ENCODE measurements at regions not wholly inside any gene's neighbourhood (a gene's known extent, or its start where the extent isn't known, plus 50 kb on each side); places are given as distances from the start of the nearest gene placed in this dataset.
A peak's percentile ranks its signal among the peaks of the same experiment; 100 is the strongest.

DNA sequence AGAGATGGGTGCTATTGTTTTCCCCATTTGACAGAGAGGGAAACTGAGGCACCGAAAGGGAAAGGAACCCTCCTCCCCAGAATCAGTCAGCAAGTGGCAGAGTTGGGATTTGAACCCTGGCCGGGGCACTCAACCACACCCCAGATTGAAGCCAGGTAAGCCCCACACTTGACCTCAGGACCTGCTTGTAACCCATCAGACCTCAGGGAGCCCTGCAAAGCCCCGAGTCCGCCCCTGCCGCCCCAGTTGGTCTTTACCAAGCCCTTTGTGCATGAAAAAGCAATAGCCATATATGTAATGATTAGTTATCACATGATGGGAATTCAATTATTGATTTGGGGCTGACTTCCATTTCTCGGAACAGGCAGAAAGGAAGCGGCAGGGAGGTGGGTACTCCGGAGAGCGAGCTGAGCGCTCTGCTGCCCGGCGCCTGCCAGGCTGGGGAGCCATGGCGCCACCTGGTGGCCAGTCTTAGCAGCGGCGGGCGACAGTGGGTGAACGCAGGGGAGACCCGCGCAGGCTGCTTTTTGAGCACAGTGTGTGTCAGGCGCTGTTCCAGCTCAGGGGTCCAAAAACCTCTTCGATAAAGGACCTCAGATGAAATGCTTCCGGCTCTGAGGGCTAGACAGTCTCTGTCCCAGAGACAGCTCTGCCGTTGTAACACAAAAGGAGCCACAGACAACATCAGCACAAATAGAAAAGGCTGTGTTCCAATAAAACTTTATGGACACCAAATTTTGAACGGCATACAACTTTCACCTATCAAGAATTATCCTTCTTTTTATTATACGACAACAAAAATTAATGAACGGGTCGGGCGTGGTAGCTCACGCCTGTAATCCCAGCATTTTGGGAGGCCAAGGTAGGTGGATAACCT lies 82.9 kb upstream of the CACNA1A start:
- no peaks in the 10 kb centered on the region for H3K4me1 Mint-ChIP-seq (ENCODE audit: low read depth)
- no peak overlapping the region for H3K4me3 Mint-ChIP-seq
- H3K9me3 Mint-ChIP-seq: no peaks in the 10 kb centered on the region
- peak; percentile 32 for DNase-seq
- no peaks in the 10 kb centered on the region for H3K36me3 Mint-ChIP-seq (ENCODE audit: low read depth)
- H3K27me3 Mint-ChIP-seq (ENCODE audit: insufficient read depth): peaks cover 15% of the 10 kb centered on the region
- TF ChIP-seq, protein P1, sequence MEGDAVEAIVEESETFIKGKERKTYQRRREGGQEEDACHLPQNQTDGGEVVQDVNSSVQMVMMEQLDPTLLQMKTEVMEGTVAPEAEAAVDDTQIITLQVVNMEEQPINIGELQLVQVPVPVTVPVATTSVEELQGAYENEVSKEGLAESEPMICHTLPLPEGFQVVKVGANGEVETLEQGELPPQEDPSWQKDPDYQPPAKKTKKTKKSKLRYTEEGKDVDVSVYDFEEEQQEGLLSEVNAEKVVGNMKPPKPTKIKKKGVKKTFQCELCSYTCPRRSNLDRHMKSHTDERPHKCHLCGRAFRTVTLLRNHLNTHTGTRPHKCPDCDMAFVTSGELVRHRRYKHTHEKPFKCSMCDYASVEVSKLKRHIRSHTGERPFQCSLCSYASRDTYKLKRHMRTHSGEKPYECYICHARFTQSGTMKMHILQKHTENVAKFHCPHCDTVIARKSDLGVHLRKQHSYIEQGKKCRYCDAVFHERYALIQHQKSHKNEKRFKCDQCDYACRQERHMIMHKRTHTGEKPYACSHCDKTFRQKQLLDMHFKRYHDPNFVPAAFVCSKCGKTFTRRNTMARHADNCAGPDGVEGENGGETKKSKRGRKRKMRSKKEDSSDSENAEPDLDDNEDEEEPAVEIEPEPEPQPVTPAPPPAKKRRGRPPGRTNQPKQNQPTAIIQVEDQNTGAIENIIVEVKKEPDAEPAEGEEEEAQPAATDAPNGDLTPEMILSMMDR (IDR thresholded peaks at IDR 0.05): peak; percentile 100
- no peak overlapping the region for H3K27ac Mint-ChIP-seq

GRCh38 chr19:13585512-13585911 lies 79.2 kb upstream of the CACNA1A start:
- Mint-ChIP-seq H3K27me3 (ENCODE audit: insufficient read depth) (peaks cover 20% of the 10 kb centered on the region), H3K4me1 (ENCODE audit: low read depth) (no peaks in the 10 kb centered on the region), H3K4me3 (no peak overlapping the region), H3K9me3 (no peaks in the 10 kb centered on the region), H3K36me3 (ENCODE audit: low read depth) (no peaks in the 10 kb centered on the region), H3K27ac (no peak overlapping the region)
- TF ChIP-seq, protein P1 (IDR thresholded peaks at IDR 0.05): no peak
- DNase-seq: no peak

DNA sequence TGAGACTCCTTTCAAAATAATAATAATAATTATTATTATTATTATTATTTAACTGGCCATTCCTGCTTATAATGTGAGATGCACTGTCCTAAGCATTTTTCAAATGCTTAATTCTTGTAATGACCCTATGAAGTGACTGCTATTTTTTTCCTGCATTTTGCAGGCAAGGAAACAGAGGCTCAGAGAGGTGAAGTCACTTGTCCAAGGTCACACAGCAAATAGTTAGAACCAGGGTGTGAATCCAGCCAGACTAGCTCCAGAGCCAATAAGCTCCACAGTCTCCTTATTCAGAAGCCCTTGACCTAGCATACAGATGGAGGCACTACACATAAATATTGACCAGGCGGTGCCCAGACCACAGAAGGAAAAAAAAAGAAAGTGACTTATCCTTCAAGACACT lies 77.5 kb upstream of the CACNA1A start:
- no peak overlapping the region for H3K4me3 Mint-ChIP-seq
- TF ChIP-seq, protein P1 (IDR thresholded peaks at IDR 0.05): no peak
- peaks cover 11% of the 10 kb centered on the region; the same call in 1 of the 2 replicates for H3K4me1 Mint-ChIP-seq (ENCODE audit: low read depth)
- H3K9me3 Mint-ChIP-seq: no peaks in the 10 kb centered on the region
- H3K27me3 Mint-ChIP-seq (ENCODE audit: insufficient read depth): peaks cover 20% of the 10 kb centered on the region
- no peak for DNase-seq
- no peaks in the 10 kb centered on the region for H3K36me3 Mint-ChIP-seq (ENCODE audit: low read depth)
- no peak overlapping the region for H3K27ac Mint-ChIP-seq

DNA sequence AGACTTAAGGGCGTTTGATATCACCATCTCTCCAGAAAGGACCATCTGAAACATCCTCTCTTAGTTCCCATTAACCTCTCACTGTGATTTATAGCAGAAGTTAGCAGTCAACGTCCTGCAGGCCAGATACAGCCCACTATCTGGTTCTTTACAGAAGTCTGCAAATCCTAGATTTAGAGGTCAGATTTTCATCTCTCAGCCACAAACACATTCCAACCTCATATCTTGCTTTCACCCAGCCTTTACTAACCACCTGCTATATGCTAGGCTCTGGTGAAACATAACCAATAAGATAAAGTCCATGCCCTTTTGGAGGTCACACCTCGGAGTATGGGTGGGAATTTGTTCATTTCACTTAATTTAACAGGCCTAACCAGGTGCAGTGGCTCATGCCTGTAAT lies 76.8 kb upstream of the CACNA1A start:
- Mint-ChIP-seq H3K27ac (no peak overlapping the region), H3K9me3 (no peaks in the 10 kb centered on the region), H3K36me3 (ENCODE audit: low read depth) (no peaks in the 10 kb centered on the region), H3K4me1 (ENCODE audit: low read depth) (peaks cover 11% of the 10 kb centered on the region; the same call in 1 of the 2 replicates), H3K4me3 (no peak overlapping the region), H3K27me3 (ENCODE audit: insufficient read depth) (peaks cover 20% of the 10 kb centered on the region)
- TF ChIP-seq, protein P1 (IDR thresholded peaks at IDR 0.05): no peak
- DNase-seq: no peak

DNA sequence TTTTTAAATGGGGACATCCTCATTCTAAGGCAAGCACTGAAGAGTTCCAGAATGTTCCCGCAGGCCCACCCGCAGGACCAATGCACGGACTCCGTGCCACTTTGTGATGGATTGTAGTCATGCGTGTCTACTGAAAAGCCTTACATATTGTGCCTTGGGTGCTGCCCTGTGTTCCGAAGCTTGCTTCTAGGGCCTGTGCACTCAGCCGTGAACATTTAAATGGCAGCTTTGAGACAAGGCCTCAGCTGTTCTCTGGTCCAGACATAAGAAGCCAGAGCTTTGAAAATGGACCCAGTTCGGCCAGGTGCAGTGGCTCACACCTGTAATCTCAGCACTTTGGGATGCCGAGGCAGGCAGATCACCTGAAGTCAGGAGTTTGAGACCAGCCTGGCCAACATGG lies 75.3 kb upstream of the CACNA1A start:
- Mint-ChIP-seq H3K36me3 (ENCODE audit: low read depth) (no peaks in the 10 kb centered on the region), H3K27me3 (ENCODE audit: insufficient read depth) (peaks cover 15% of the 10 kb centered on the region), H3K4me1 (ENCODE audit: low read depth) (peaks cover 11% of the 10 kb centered on the region; the same call in 1 of the 2 replicates), H3K4me3 (no peak overlapping the region), H3K27ac (no peak overlapping the region), H3K9me3 (peaks cover 11% of the 10 kb centered on the region)
- no peak for DNase-seq
- TF ChIP-seq, protein P1 (IDR thresholded peaks at IDR 0.05): no peak

Measured in HFFc6 (cell line).